ENCODE measurements at regions not wholly inside any gene's neighbourhood (a gene's known extent, or its start where the extent isn't known, plus 50 kb on each side); places are given as distances from the start of the nearest gene placed in this dataset.

GRCh38 chr16:48076455-48077012, 79.3 kb downstream of the ABCC12 start:
- no peaks in the 10 kb centered on the region for H3K9me3 ChIP-seq
- DNase-seq = no peak
- H3K27me3 ChIP-seq = no peaks in the 10 kb centered on the region
- H3K4me3 ChIP-seq = no peak overlapping the region
- H3K4me1 ChIP-seq = no peaks in the 10 kb centered on the region
- intact Hi-C loops (cut with DNase I; ENCODE audit: low total_unique reads) = no loop called here
- TF ChIP-seq CTCF (IDR thresholded peaks at IDR 0.05) = no peak
- no peak for TF ChIP-seq POLR2A (IDR thresholded peaks at IDR 0.05)
- H3K27ac ChIP-seq = no peak overlapping the region
- H3K36me3 ChIP-seq = no peaks in the 10 kb centered on the region

GRCh38 chr16:48075398-48075797, 80.4 kb downstream of the ABCC12 start:
- Histone ChIP-seq H3K4me1 (no peaks in the 10 kb centered on the region), H3K27me3 (no peaks in the 10 kb centered on the region), H3K27ac (no peak overlapping the region), H3K4me3 (no peak overlapping the region), H3K36me3 (no peaks in the 10 kb centered on the region), H3K9me3 (no peaks in the 10 kb centered on the region)
- no peak for TF ChIP-seq CTCF (IDR thresholded peaks at IDR 0.05)
- TF ChIP-seq POLR2A (IDR thresholded peaks at IDR 0.05) = no peak
- intact Hi-C loops (cut with DNase I; ENCODE audit: low total_unique reads) = no loop called here
- DNase-seq = no peak

- Histone ChIP-seq H3K27me3 (no peaks in the 10 kb centered on the region), H3K4me1 (no peaks in the 10 kb centered on the region), H3K4me3 (no peak overlapping the region), H3K27ac (no peak overlapping the region), H3K36me3 (no peaks in the 10 kb centered on the region), H3K9me3 (no peaks in the 10 kb centered on the region)
- TF ChIP-seq CTCF (IDR thresholded peaks at IDR 0.05) = no peak
- no peak for TF ChIP-seq POLR2A (IDR thresholded peaks at IDR 0.05)
- no peak for DNase-seq
- intact Hi-C loops (cut with DNase I; ENCODE audit: low total_unique reads) = no loop called here
These were observed 88.4 kb downstream of the ABCC12 start for GRCh38 chr16:48067388-48067787.

- no peaks in the 10 kb centered on the region for H3K4me1 ChIP-seq
- TF ChIP-seq POLR2A (IDR thresholded peaks at IDR 0.05) (no peak), CTCF (IDR thresholded peaks at IDR 0.05) (no peak)
- no peaks in the 10 kb centered on the region for H3K27me3 ChIP-seq
- intact Hi-C loops (cut with DNase I; ENCODE audit: low total_unique reads) = no loop called here
- DNase-seq = no peak
- H3K36me3 ChIP-seq = no peaks in the 10 kb centered on the region
- H3K4me3 ChIP-seq = no peak overlapping the region
- H3K9me3 ChIP-seq = no peaks in the 10 kb centered on the region
- H3K27ac ChIP-seq = no peak overlapping the region
These were observed 90.8 kb downstream of the ABCC12 start for GRCh38 chr16:48064971-48065370.

- Histone ChIP-seq H3K9me3 (no peaks in the 10 kb centered on the region), H3K36me3 (no peaks in the 10 kb centered on the region)
These were observed 93.1 kb downstream of the ABCC12 start for GRCh38 chr16:48062681-48063080.

More at GRCh38 chr16:48062681-48063080, 93.1 kb downstream of the ABCC12 start:
- intact Hi-C loops (cut with DNase I; ENCODE audit: low total_unique reads) = no loop called here
- Histone ChIP-seq H3K27ac (no peak overlapping the region), H3K27me3 (no peaks in the 10 kb centered on the region), H3K4me1 (no peaks in the 10 kb centered on the region), H3K4me3 (no peak overlapping the region)
- DNase-seq = no peak
- TF ChIP-seq CTCF (IDR thresholded peaks at IDR 0.05) (no peak), POLR2A (IDR thresholded peaks at IDR 0.05) (no peak)
